Hippocampal formation (tissue), 2 donors: ENCODE measurements at regions not wholly inside any gene's neighbourhood (a gene's known extent, or its start where the extent isn't known, plus 50 kb on each side); places are given as distances from the start of the nearest gene placed in this dataset.

Source experiments
- DNase-seq, 2 donors: peaks; one replicate each; lab custom pipeline; 2025; lab: John Stamatoyannopoulos, UW

GRCh38 chr13:33628662-33629061 lies 189.3 kb upstream of the RFC3 start:
- DNase-seq, result no peak

- DNase-seq, result no peak
Observed at GRCh38 chr13:33629605-33630360, 188.2 kb upstream of the RFC3 start.

GRCh38 chr13:33633701-33634545 lies 184.0 kb upstream of the RFC3 start:
- DNase-seq, result peak; percentile 34 to 82

- peak; percentile 28 to 78 for DNase-seq
Observed at GRCh38 chr13:33634546-33634982, 183.4 kb upstream of the RFC3 start.

GRCh38 chr13:33636243-33636642 lies 181.7 kb upstream of the RFC3 start:
- no peak for DNase-seq

- no peak for DNase-seq
Observed at GRCh38 chr13:33636955-33637670, 180.8 kb upstream of the RFC3 start.

- DNase-seq, result no peak
Observed at GRCh38 chr13:33637978-33638743, 179.8 kb upstream of the RFC3 start.

- DNase-seq, result no peak
Observed at GRCh38 chr13:33639158-33639557, 178.8 kb upstream of the RFC3 start.

- no peak for DNase-seq
Observed at GRCh38 chr13:33639626-33640080, 178.3 kb upstream of the RFC3 start.

GRCh38 chr13:33640832-33641231 lies 177.1 kb upstream of the RFC3 start:
- DNase-seq, result no peak

GRCh38 chr13:33642374-33643065 lies 175.4 kb upstream of the RFC3 start:
- no peak for DNase-seq

- DNase-seq, result no peak
Observed at GRCh38 chr13:33644581-33645543, 173.1 kb upstream of the RFC3 start.

- DNase-seq, result no peak
Observed at GRCh38 chr13:33645591-33646554, 172.1 kb upstream of the RFC3 start.

- DNase-seq, result no peak
Observed at GRCh38 chr13:33649212-33649878, 168.6 kb upstream of the RFC3 start.

GRCh38 chr13:33651766-33652165 lies 166.2 kb upstream of the RFC3 start:
- no peak for DNase-seq

- DNase-seq, result no peak
Observed at GRCh38 chr13:33657274-33657673, 160.7 kb upstream of the RFC3 start.

GRCh38 chr13:33659466-33659865 lies 158.5 kb upstream of the RFC3 start:
- DNase-seq, result no peak

- no peak for DNase-seq
Observed at GRCh38 chr13:33659894-33660293, 158.1 kb upstream of the RFC3 start.
